CD4-positive, CD25-positive, alpha-beta regulatory T cell (primary cell): ENCODE measurements at regions not wholly inside any gene's neighbourhood (a gene's known extent, or its start where the extent isn't known, plus 50 kb on each side); places are given as distances from the start of the nearest gene placed in this dataset.
"Not testable (repeated sequence)": the region's sequence is repeated elsewhere in the genome, so short reads cannot be mapped to it uniquely, and the experiment has no call there.

ENCODE experiments used
- ATAC-seq, 2 donors: fragments of 150-1000 bp; cut with Tn5 transposase; one replicate each; pipeline ENCODE4 v1.10.0; 2021; ENCODE audit warnings: low read depth in 2 of 2, moderate number of reproducible peaks in 2 of 2, moderate library complexity in 1 of 2
- DNase-seq, 3 donors: peaks; one replicate each; pipeline versions ENCODE4 v3.0.0 to v3.0.0-alpha.2; 2012 to 2022; ENCODE audit warnings: mixed read lengths in 1 of 3
- H3K27ac ChIP-seq: one replicate; pipeline ENCODE4 v1.7.0; 2013; ENCODE audit warnings: mild to moderate bottlenecking, low read length; ENCODE audit not compliant: insufficient read depth, poor library complexity, severe bottlenecking
- H3K27me3 ChIP-seq: one replicate; pipeline ENCODE4 v1.7.0; 2013; ENCODE audit warnings: low read length; ENCODE audit not compliant: control insufficient read depth, insufficient read depth
- H3K36me3 ChIP-seq: one replicate; pipeline ENCODE4 v1.7.0; 2013; ENCODE audit warnings: mild to moderate bottlenecking, low read length, moderate library complexity; ENCODE audit not compliant: control insufficient read depth, insufficient read depth
- H3K4me1 ChIP-seq: 2 replicates; pipeline ENCODE4 v1.7.0; 2013; ENCODE audit warnings: mild to moderate bottlenecking, low read length; ENCODE audit not compliant: insufficient read depth, control insufficient read depth, poor library complexity, severe bottlenecking
- H3K4me3 ChIP-seq: one replicate; pipeline ENCODE4 v1.7.0; 2013; ENCODE audit warnings: low read depth, mild to moderate bottlenecking, low read length, moderate library complexity
- H3K9me3 ChIP-seq, 2 experiments: 1 replicate in 1 of 2; 2 replicates in 1 of 2; pipeline ENCODE4 v1.7.0; 2013; ENCODE audit warnings: low read length in 2 of 2, mild to moderate bottlenecking in 1 of 2, moderate library complexity in 1 of 2; ENCODE audit not compliant: control insufficient read depth in 2 of 2
- H3K27ac Mint-ChIP-seq, 3 donors: one replicate each; pipeline ENCODE4 v1.8.0; 2020 to 2022; ENCODE audit warnings: mild to moderate bottlenecking in 3 of 3, mixed read lengths in 3 of 3, moderate library complexity in 2 of 3
- H3K27me3 Mint-ChIP-seq: one replicate; pipeline ENCODE4 v1.8.0; 2022; ENCODE audit warnings: mild to moderate bottlenecking, mixed read lengths
- H3K36me3 Mint-ChIP-seq: one replicate; pipeline ENCODE4 v1.8.0; 2020; ENCODE audit warnings: mixed read lengths
- H3K4me1 Mint-ChIP-seq, 4 donors: one replicate each; pipeline ENCODE4 v1.8.0; 2020 to 2022; ENCODE audit warnings: mixed read lengths in 4 of 4, mild to moderate bottlenecking in 1 of 4
- H3K4me3 Mint-ChIP-seq, 4 donors: one replicate each; pipeline ENCODE4 v1.8.0; 2020 to 2022; ENCODE audit warnings: mild to moderate bottlenecking in 4 of 4, mixed read lengths in 4 of 4, moderate library complexity in 3 of 4
- H3K9me3 Mint-ChIP-seq, 7 donors: one replicate each; pipeline ENCODE4 v1.8.0; 2020 to 2022; ENCODE audit warnings: mixed read lengths in 7 of 7, mild to moderate bottlenecking in 3 of 7, moderate library complexity in 2 of 7

GRCh38 chr5:20771338-20771737 is 783.3 kb upstream of the CDH18 start:
- H3K27ac Mint-ChIP-seq, H3K36me3 ChIP-seq, H3K4me1 ChIP-seq, ATAC-seq, H3K9me3 Mint-ChIP-seq, H3K27me3 Mint-ChIP-seq, H3K27me3 ChIP-seq, H3K27ac ChIP-seq, H3K4me3 ChIP-seq, H3K4me3 Mint-ChIP-seq, H3K9me3 ChIP-seq, DNase-seq, H3K4me1 Mint-ChIP-seq, H3K36me3 Mint-ChIP-seq: not testable (repeated sequence)

DNA sequence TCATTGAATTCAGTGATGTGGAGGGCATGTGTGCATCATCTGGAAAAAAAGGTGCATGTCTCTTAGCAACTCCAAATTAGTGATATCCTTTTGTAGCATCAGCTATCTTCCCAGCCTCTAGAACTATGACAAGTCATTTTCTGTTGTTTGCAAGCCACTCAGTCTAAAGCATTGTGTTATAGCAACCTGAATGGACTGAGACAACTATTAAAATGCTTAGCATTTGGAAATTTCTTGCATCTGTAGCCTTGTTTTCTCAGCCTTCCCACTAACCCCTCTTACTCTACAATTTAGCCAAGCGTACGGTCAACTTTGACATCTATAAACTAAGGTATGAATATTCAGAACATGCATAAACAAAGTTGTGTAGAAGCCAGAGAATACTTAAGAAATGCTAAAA is 777.1 kb upstream of the CDH18 start:
- not testable (repeated sequence) for H3K27me3 Mint-ChIP-seq, H3K27ac ChIP-seq, H3K27me3 ChIP-seq, H3K4me1 ChIP-seq, DNase-seq, ATAC-seq, H3K9me3 Mint-ChIP-seq, H3K4me3 Mint-ChIP-seq, H3K36me3 Mint-ChIP-seq, H3K27ac Mint-ChIP-seq, H3K4me3 ChIP-seq, H3K36me3 ChIP-seq, H3K9me3 ChIP-seq, H3K4me1 Mint-ChIP-seq

GRCh38 chr5:20759459-20759858 is 771.5 kb upstream of the CDH18 start:
- not testable (repeated sequence) for H3K27me3 Mint-ChIP-seq, H3K9me3 Mint-ChIP-seq, DNase-seq, H3K27ac ChIP-seq, H3K27me3 ChIP-seq, H3K4me1 Mint-ChIP-seq, H3K27ac Mint-ChIP-seq, H3K4me3 Mint-ChIP-seq, H3K4me3 ChIP-seq, ATAC-seq, H3K4me1 ChIP-seq, H3K9me3 ChIP-seq, H3K36me3 Mint-ChIP-seq, H3K36me3 ChIP-seq

GRCh38 chr5:20752179-20752578 is 764.2 kb upstream of the CDH18 start:
- ATAC-seq, H3K27me3 ChIP-seq: not testable (repeated sequence)

DNA sequence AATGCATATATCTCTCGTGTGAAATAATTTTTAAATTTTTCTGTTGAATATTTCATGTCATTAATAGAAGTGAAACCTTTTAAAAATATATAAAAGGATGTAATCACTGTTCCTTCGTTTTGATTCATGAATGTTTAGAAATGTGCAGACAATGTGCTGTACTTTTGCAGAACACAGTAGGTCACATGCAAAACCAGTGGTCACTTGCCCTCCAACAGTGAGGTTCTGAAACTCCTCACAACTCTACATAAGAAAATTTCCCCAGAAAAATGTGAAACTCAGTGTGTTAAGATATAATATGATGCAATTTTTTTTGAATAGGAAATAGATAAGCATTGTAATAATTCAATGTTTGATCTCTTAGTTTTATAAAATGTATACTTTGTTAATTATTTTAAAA is 747.7 kb upstream of the CDH18 start:
- not testable (repeated sequence) for H3K27ac ChIP-seq, H3K27me3 Mint-ChIP-seq, H3K36me3 ChIP-seq, H3K4me3 Mint-ChIP-seq, H3K27ac Mint-ChIP-seq, ATAC-seq, H3K36me3 Mint-ChIP-seq, H3K27me3 ChIP-seq, H3K4me3 ChIP-seq, H3K9me3 ChIP-seq, H3K4me1 Mint-ChIP-seq, DNase-seq, H3K4me1 ChIP-seq
- peaks cover 0 to 11% (median 4%) of the 10 kb centered on the region in 7 donors for H3K9me3 Mint-ChIP-seq

More at GRCh38 chr5:20752179-20752578, 764.2 kb upstream of the CDH18 start:
- H3K9me3 ChIP-seq, H3K27me3 Mint-ChIP-seq, H3K27ac ChIP-seq, H3K36me3 ChIP-seq, H3K36me3 Mint-ChIP-seq, H3K4me3 ChIP-seq, H3K27ac Mint-ChIP-seq, DNase-seq, H3K4me3 Mint-ChIP-seq, H3K9me3 Mint-ChIP-seq, H3K4me1 Mint-ChIP-seq, H3K4me1 ChIP-seq: not testable (repeated sequence)

DNA sequence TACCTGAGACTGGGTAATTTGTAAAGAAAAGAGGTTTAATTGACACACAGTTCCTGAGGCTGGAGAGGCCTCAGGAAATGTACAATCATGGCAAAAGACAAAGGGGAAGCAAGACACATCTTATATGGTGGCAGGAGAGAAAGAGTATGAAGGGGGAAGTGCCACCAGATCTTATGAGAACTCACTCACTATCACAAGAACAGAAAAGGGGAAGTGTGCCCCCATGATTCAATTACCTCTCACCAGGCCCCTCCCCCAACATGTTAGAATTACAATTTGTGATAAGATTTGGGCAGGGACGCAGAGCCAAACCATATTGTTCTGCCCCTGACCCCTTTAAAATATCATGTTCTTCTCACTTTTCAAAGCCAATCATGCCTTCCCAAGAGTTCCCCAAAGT is 744.2 kb upstream of the CDH18 start:
- not testable (repeated sequence) for H3K27me3 ChIP-seq, H3K4me3 ChIP-seq, H3K36me3 Mint-ChIP-seq, H3K9me3 ChIP-seq, H3K9me3 Mint-ChIP-seq, DNase-seq, H3K27ac Mint-ChIP-seq, H3K4me3 Mint-ChIP-seq, ATAC-seq, H3K4me1 Mint-ChIP-seq, H3K4me1 ChIP-seq, H3K27ac ChIP-seq, H3K36me3 ChIP-seq, H3K27me3 Mint-ChIP-seq

GRCh38 chr5:20721286-20721685 is 733.3 kb upstream of the CDH18 start:
- not testable (repeated sequence) for H3K27me3 Mint-ChIP-seq, H3K4me1 ChIP-seq, H3K9me3 Mint-ChIP-seq, H3K4me1 Mint-ChIP-seq, H3K4me3 ChIP-seq, H3K27ac Mint-ChIP-seq, H3K36me3 ChIP-seq, H3K4me3 Mint-ChIP-seq, H3K27me3 ChIP-seq, H3K9me3 ChIP-seq, H3K27ac ChIP-seq, DNase-seq, ATAC-seq, H3K36me3 Mint-ChIP-seq

DNA sequence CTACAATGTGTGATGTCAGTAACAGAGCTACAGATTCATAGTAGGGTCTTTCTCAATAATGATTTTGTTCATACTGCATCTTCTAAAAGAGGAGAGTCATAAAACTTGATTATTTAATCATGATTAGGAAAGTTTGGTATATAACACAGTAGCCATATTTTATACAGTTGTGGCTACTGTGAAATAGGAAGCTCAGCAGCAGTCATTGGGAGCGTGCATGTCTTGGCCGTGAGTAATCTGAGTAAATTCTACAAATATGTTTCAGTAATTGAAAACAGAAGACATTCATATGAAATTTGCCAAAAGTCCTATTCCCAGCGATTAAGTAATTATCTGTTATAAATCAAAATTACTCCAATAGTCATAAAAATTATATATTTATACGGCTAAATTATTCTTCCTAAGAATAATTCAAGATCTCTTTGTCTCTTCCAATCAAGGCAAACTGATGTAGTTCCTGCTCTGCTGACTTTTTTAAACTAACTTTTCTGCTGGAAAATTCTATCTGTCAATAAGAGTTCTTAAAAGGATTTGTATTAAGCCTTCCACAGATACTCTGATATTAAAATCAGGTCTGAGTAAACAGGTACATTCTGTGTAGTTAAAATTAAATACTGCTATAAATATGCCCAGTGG is 723.6 kb upstream of the CDH18 start:
- H3K27ac Mint-ChIP-seq: not testable (repeated sequence)

More for the DNA sequence above, 723.6 kb upstream of the CDH18 start:
- H3K4me3 ChIP-seq, H3K27me3 ChIP-seq, H3K4me3 Mint-ChIP-seq, H3K36me3 Mint-ChIP-seq, H3K27ac ChIP-seq, H3K4me1 ChIP-seq, H3K9me3 Mint-ChIP-seq, ATAC-seq, H3K27me3 Mint-ChIP-seq, H3K9me3 ChIP-seq, H3K4me1 Mint-ChIP-seq, DNase-seq, H3K36me3 ChIP-seq: not testable (repeated sequence)
